ENCODE measurements at regions not wholly inside any gene's neighbourhood (a gene's known extent, or its start where the extent isn't known, plus 50 kb on each side); places are given as distances from the start of the nearest gene placed in this dataset.

- H2AFZ ChIP-seq, result no peak overlapping the region
- H3K9me2 ChIP-seq (ENCODE audit: insufficient read depth), result no peaks in the 10 kb centered on the region
- no peak overlapping the region for H3K4me2 ChIP-seq
- BruUV-seq (replicated peaks), result no TSS peak
- no peaks in the 10 kb centered on the region; the same call in 1 of the 2 replicates for H3K9me3 ChIP-seq (ENCODE audit: insufficient read depth, low read depth)
- intact Hi-C loops (cut with micrococcal nuclease; ENCODE audit: unreplicated experiment), result no loop called here
- no peaks in the 10 kb centered on the region for H3F3A ChIP-seq (ENCODE audit: insufficient read depth, low read depth)
- POLR2A ChIA-PET (ENCODE audit: unreplicated experiment), result no interaction called here
- no peak overlapping the region for H3K27ac ChIP-seq
- TF ChIP-seq EZH2 (IDR thresholded peaks at IDR 0.05; ENCODE audit: low read depth), result no peak
- TF ChIP-seq CTCF (conservative IDR thresholded peaks at IDR 0.05), result no peak
- no peak overlapping the region for H3K4me3 ChIP-seq
- H3K4me1 ChIP-seq (replicated peaks; ENCODE audit: insufficient read depth), result no peaks in the 10 kb centered on the region
- no peaks in the 10 kb centered on the region for H3K79me2 ChIP-seq (ENCODE audit: low read depth)
- H3K27me3 ChIP-seq (ENCODE audit: insufficient read depth, low read depth), result no peaks in the 10 kb centered on the region
- H4K20me1 ChIP-seq (ENCODE audit: insufficient read depth), result no peaks in the 10 kb centered on the region
- CTCF ChIA-PET, result no interaction called here
- DNase-seq, result no peak
- no peaks in the 10 kb centered on the region for H3K36me3 ChIP-seq (ENCODE audit: low read depth)
Measured at GRCh38 chr3:144067059-144067458, 95.4 kb downstream of the DIPK2A start.

- ChIA-PET POLR2A (ENCODE audit: unreplicated experiment) (no interaction called here), CTCF (no interaction called here)
- no peaks in the 10 kb centered on the region for H3K36me3 ChIP-seq (ENCODE audit: low read depth)
- H3K9me2 ChIP-seq (ENCODE audit: insufficient read depth), result no peaks in the 10 kb centered on the region
- no peaks in the 10 kb centered on the region; the same call in 1 of the 2 replicates for H3K9me3 ChIP-seq (ENCODE audit: insufficient read depth, low read depth)
- no peak overlapping the region for H3K4me2 ChIP-seq
- TF ChIP-seq CTCF (conservative IDR thresholded peaks at IDR 0.05) (no peak), EZH2 (IDR thresholded peaks at IDR 0.05; ENCODE audit: low read depth) (no peak)
- H3K4me1 ChIP-seq (replicated peaks; ENCODE audit: insufficient read depth), result no peaks in the 10 kb centered on the region
- H2AFZ ChIP-seq, result no peak overlapping the region
- no peaks in the 10 kb centered on the region for H3K27me3 ChIP-seq (ENCODE audit: insufficient read depth, low read depth)
- no peak for DNase-seq
- intact Hi-C loops (cut with micrococcal nuclease; ENCODE audit: unreplicated experiment), result no loop called here
- H3K79me2 ChIP-seq (ENCODE audit: low read depth), result no peaks in the 10 kb centered on the region
- no peaks in the 10 kb centered on the region for H4K20me1 ChIP-seq (ENCODE audit: insufficient read depth)
- H3K4me3 ChIP-seq, result no peak overlapping the region
- no TSS peak for BruUV-seq (replicated peaks)
- H3K27ac ChIP-seq, result no peak overlapping the region
- H3F3A ChIP-seq (ENCODE audit: insufficient read depth, low read depth), result no peaks in the 10 kb centered on the region
Measured at GRCh38 chr3:144073698-144074097, 102.1 kb downstream of the DIPK2A start.

GRCh38 chr3:144079634-144080033, 108.0 kb downstream of the DIPK2A start:
- H3K4me1 ChIP-seq (replicated peaks; ENCODE audit: insufficient read depth), result no peaks in the 10 kb centered on the region
- no peaks in the 10 kb centered on the region for H3K79me2 ChIP-seq (ENCODE audit: low read depth)
- no TSS peak for BruUV-seq (replicated peaks)
- TF ChIP-seq CTCF (conservative IDR thresholded peaks at IDR 0.05) (no peak), EZH2 (IDR thresholded peaks at IDR 0.05; ENCODE audit: low read depth) (no peak)
- no peak overlapping the region for H3K27ac ChIP-seq
- no peaks in the 10 kb centered on the region for H3K9me2 ChIP-seq (ENCODE audit: insufficient read depth)
- no peak overlapping the region for H3K4me2 ChIP-seq
- no peaks in the 10 kb centered on the region for H3F3A ChIP-seq (ENCODE audit: insufficient read depth, low read depth)
- ChIA-PET POLR2A (ENCODE audit: unreplicated experiment) (no interaction called here), CTCF (no interaction called here)
- H4K20me1 ChIP-seq (ENCODE audit: insufficient read depth), result no peaks in the 10 kb centered on the region
- DNase-seq, result no peak
- H3K27me3 ChIP-seq (ENCODE audit: insufficient read depth, low read depth), result no peaks in the 10 kb centered on the region
- H3K9me3 ChIP-seq (ENCODE audit: insufficient read depth, low read depth), result no peaks in the 10 kb centered on the region
- H2AFZ ChIP-seq, result no peak overlapping the region
- no peak overlapping the region for H3K4me3 ChIP-seq
- intact Hi-C loops (cut with micrococcal nuclease; ENCODE audit: unreplicated experiment), result no loop called here
- no peaks in the 10 kb centered on the region for H3K36me3 ChIP-seq (ENCODE audit: low read depth)

Data from PC-9 (cell line).